GM12878 (cell line): ENCODE measurements at regions not wholly inside any gene's neighbourhood (a gene's known extent, or its start where the extent isn't known, plus 50 kb on each side); places are given as distances from the start of the nearest gene placed in this dataset.

ENCODE experiments used
- ATAC-seq: fragments of 200-7000 bp; cut with Tn5 transposase; 3 replicates; pipeline ENCODE4 v1.9.1; 2020; ENCODE audit warnings: mild to moderate bottlenecking, moderate library complexity
- BruUV-seq: library from RNA; stranded (reverse); fragments of 400-500 nt; replicated peaks from 2 replicates; lab custom pipeline; 2021; lab: Mats Ljungman, UMichigan
- CTCF ChIA-PET: fragments of 300-600 bp; sonication (Branson Sonifier 250); formaldehyde crosslinking; extraction: SDS; loops from one replicate; lab custom pipeline; 2021; ENCODE audit warnings: inconsistent platforms; lab: Yijun Ruan, JAX
- POLR2A ChIA-PET: fragments of 350-600 bp; formaldehyde crosslinking; extraction: SDS; loops from one replicate; lab custom pipeline; 2021; ENCODE audit warnings: inconsistent platforms; lab: Charles Lee
- RAD21 ChIA-PET: fragments of 300-600 bp; sonication (Branson Sonifier 250); formaldehyde crosslinking; loops from one replicate; lab custom pipeline; 2023; ENCODE audit warnings: antibody characterized with exemption; ENCODE audit not compliant: unreplicated experiment; lab: Charles Lee
- SMC1A ChIA-PET: fragments of 300-600 bp; sonication (Branson Sonifier 250); formaldehyde crosslinking; loops from one replicate; lab custom pipeline; 2023; ENCODE audit not compliant: unreplicated experiment, uncharacterized antibody; lab: Charles Lee
- DNase-seq: peaks from one replicate; pipeline ENCODE4 v3.0.0-alpha.2; 2011; ENCODE audit warnings: low read depth, low spot score
- FAIRE-seq: peaks from 3 replicates; lab custom pipeline; 2011; peaks lifted over from hg19 to GRCh38; lab: Jason Lieb, UNC
- H2AFZ ChIP-seq: 2 replicates; pipeline ENCODE4 v1.6.0; 2011; ENCODE audit warnings: low read depth, low read length, control low read depth; ENCODE audit not compliant: control insufficient read depth
- H3K27ac ChIP-seq: 2 replicates; pipeline ENCODE4 v1.5.1; 2011; ENCODE audit warnings: control low read depth; ENCODE audit not compliant: control insufficient read depth, insufficient read depth
- H3K27me3 ChIP-seq, 2 experiments: replicated peaks in 1 of 2; 2 replicates each; pipeline versions ENCODE4 v1.6.0 to v1.6.1; 2011; ENCODE audit warnings: low read length in 1 of 2; ENCODE audit not compliant: control insufficient read depth in 2 of 2, insufficient read depth in 2 of 2
- H3K36me3 ChIP-seq, 2 experiments: 2 replicates each; pipeline ENCODE4 v1.5.1; 2011; ENCODE audit warnings: low read length in 1 of 2; ENCODE audit not compliant: control insufficient read depth in 2 of 2, insufficient read depth in 2 of 2
- H3K4me1 ChIP-seq: 2 replicates; pipeline ENCODE4 v1.6.1; 2011; ENCODE audit warnings: mild to moderate bottlenecking, low read length, moderate library complexity, mixed read lengths; ENCODE audit not compliant: control insufficient read depth, insufficient read depth
- H3K4me2 ChIP-seq: 2 replicates; pipeline ENCODE4 v1.6.0; 2011; ENCODE audit warnings: control low read depth; ENCODE audit not compliant: control insufficient read depth, insufficient read depth
- H3K4me3 ChIP-seq: fragments of 200-600 bp; sonication (generic); 2 replicates; pipeline ENCODE4 v1.5.1; 2016
- H3K79me2 ChIP-seq: 2 replicates; pipeline ENCODE4 v1.6.0; 2011; ENCODE audit warnings: low read length; ENCODE audit not compliant: control insufficient read depth, insufficient read depth
- H3K9ac ChIP-seq: 2 replicates; pipeline ENCODE4 v1.8.0; 2011; ENCODE audit warnings: low read length, control low read depth, mixed read lengths; ENCODE audit not compliant: control insufficient read depth, insufficient read depth
- H3K9me3 ChIP-seq: replicated peaks from 3 replicates; pipeline ENCODE4 v1.5.1; 2011; ENCODE audit warnings: mild to moderate bottlenecking, low read length; ENCODE audit not compliant: control insufficient read depth, insufficient read depth
- H4K20me1 ChIP-seq: 2 replicates; pipeline ENCODE4 v1.6.0; 2011; ENCODE audit not compliant: control insufficient read depth, insufficient read depth
- ATF7 ChIP-seq: fragments of 450-650 bp; IDR thresholded peaks from 2 replicates; pipeline ENCODE4 v1.6.1; 2016; ENCODE audit warnings: low read depth, mild to moderate bottlenecking
- DPF2 ChIP-seq: fragments of 450-650 bp; IDR thresholded peaks from 2 replicates; pipeline ENCODE4 v1.6.1; 2017; ENCODE audit warnings: mild to moderate bottlenecking
- EP300 ChIP-seq, 2 experiments: fragments of 150-350 bp in 1 of 2; IDR thresholded peaks; 2 replicates each; pipeline ENCODE4 v1.6.1; 2011 to 2012; ENCODE audit warnings: low read depth in 2 of 2, low read length in 2 of 2, borderline replicate concordance in 1 of 2, improper control_type of control experiment in 1 of 2, inconsistent platforms in 1 of 2; ENCODE audit not compliant: control insufficient read depth in 1 of 2
- HDGF ChIP-seq: fragments of 450-650 bp; IDR thresholded peaks from 2 replicates; pipeline ENCODE4 v1.6.1; 2016; ENCODE audit warnings: antibody characterized with exemption
- IKZF1 ChIP-seq: fragments of 450-650 bp; conservative IDR thresholded peaks from 2 replicates; pipeline ENCODE4 v1.6.1; 2017; ENCODE audit warnings: antibody characterized with exemption, mild to moderate bottlenecking
- IKZF2 ChIP-seq, 2 experiments: fragments of 450-650 bp; IDR thresholded peaks; 2 replicates each; pipeline ENCODE4 v1.6.1; 2017; ENCODE audit warnings: mild to moderate bottlenecking in 2 of 2, moderate library complexity in 2 of 2
- IRF3 ChIP-seq: fragments of 450-650 bp; IDR thresholded peaks from 2 replicates; pipeline ENCODE4 v1.6.1; 2014; ENCODE audit warnings: mild to moderate bottlenecking
- MEF2B ChIP-seq: fragments of 450-650 bp; IDR thresholded peaks from 2 replicates; pipeline ENCODE4 v1.6.1; 2018; ENCODE audit warnings: mild to moderate bottlenecking, moderate library complexity; ENCODE audit not compliant: partially characterized antibody, poor library complexity, severe bottlenecking
- MLLT1 ChIP-seq: fragments of 450-650 bp; IDR thresholded peaks from 2 replicates; pipeline ENCODE4 v1.6.1; 2016; ENCODE audit warnings: mild to moderate bottlenecking
- MTA2 ChIP-seq: fragments of 450-650 bp; IDR thresholded peaks from 2 replicates; pipeline ENCODE4 v1.6.1; 2016; ENCODE audit warnings: low read depth, mild to moderate bottlenecking, moderate library complexity
- NBN ChIP-seq: fragments of 450-650 bp; IDR thresholded peaks from 2 replicates; pipeline ENCODE4 v1.6.1; 2016
- RELB ChIP-seq: fragments of 450-650 bp; IDR thresholded peaks from 2 replicates; pipeline ENCODE4 v1.6.1; 2017; ENCODE audit warnings: low read depth, mild to moderate bottlenecking, moderate library complexity
- SKIL ChIP-seq: fragments of 450-650 bp; IDR thresholded peaks from 2 replicates; pipeline ENCODE4 v1.6.1; 2017; ENCODE audit warnings: mild to moderate bottlenecking, low read depth, inconsistent platforms; ENCODE audit not compliant: poor library complexity, severe bottlenecking
- SMAD1 ChIP-seq: fragments of 450-650 bp; IDR thresholded peaks from 2 replicates; pipeline ENCODE4 v1.6.1; 2018; ENCODE audit warnings: mild to moderate bottlenecking, low read depth; ENCODE audit not compliant: partially characterized antibody
- SPI1 ChIP-seq: IDR thresholded peaks from 2 replicates; pipeline ENCODE4 v1.6.1; 2011; ENCODE audit warnings: low read depth, mild to moderate bottlenecking, low read length, moderate library complexity, borderline replicate concordance; ENCODE audit not compliant: insufficient read depth
- ZNF217 ChIP-seq: fragments of 450-650 bp; IDR thresholded peaks from 2 replicates; pipeline ENCODE4 v1.6.1; 2017; ENCODE audit warnings: antibody characterized with exemption, mild to moderate bottlenecking
- ZNF24 ChIP-seq: fragments of 450-650 bp; IDR thresholded peaks from 2 replicates; pipeline ENCODE4 v1.6.1; 2017; ENCODE audit warnings: antibody characterized with exemption, mild to moderate bottlenecking
- ZNF384 ChIP-seq: IDR thresholded peaks from 2 replicates; pipeline ENCODE4 v1.6.1; 2012; ENCODE audit warnings: low read depth, mild to moderate bottlenecking, low read length, improper control_type of control experiment, borderline replicate concordance
- WGBS: methylation state at CpG from one replicate; pipeline ENCODE4 v1.1.6; 2016; ENCODE audit warnings: low lambda C conversion rate; ENCODE audit not compliant: insufficient replicate concordance, insufficient coverage; ENCODE audit errors: missing lambda C conversion rate; 5-methylcytosine and 5-hydroxymethylcytosine counted together
- in situ Hi-C: fragments of 300-500 bp; cut with MboI; formaldehyde crosslinking; loops from 9 replicates; pipeline ENCODE4 v1.14.3; 2018; ENCODE audit warnings: mixed read lengths
- intact Hi-C: fragments of 100-400 bp; cut with micrococcal nuclease; formaldehyde crosslinking; loops from one replicate; pipeline ENCODE4 v1.14.2; 2022; ENCODE audit not compliant: unreplicated experiment

GRCh38 chr18:11293794-11294193 is 144.4 kb upstream of the PIEZO2 start:
- FAIRE-seq (no peak), DNase-seq (peak; percentile 51), ATAC-seq (peak; percentile 88)
- no TSS peak for BruUV-seq
- Histone ChIP-seq H3K4me3 (no peak overlapping the region), H4K20me1 (no peaks in the 10 kb centered on the region), H3K4me1 (peaks cover 10% of the 10 kb centered on the region), H3K4me2 (peak overlapping the region; percentile 54), H3K27me3 (no peaks in the 10 kb centered on the region), H3K36me3 (no peaks in the 10 kb centered on the region), H3K79me2 (no peaks in the 10 kb centered on the region), H3K9ac (no peak overlapping the region), H3K9me3 (no peaks in the 10 kb centered on the region), H3K27ac (peak overlapping the region; percentile 10; the same call in 1 of the 2 replicates), H2AFZ (peak overlapping the region; percentile 55; the same call in 1 of the 2 replicates)
- ChIA-PET RAD21 (interaction anchor here (0.7 to 1.7 kb wide), 8 partner anchors 15 to 259 kb away, joined by 3 to 8 read pairs (median 3); no protein-coding TSS in a partner anchor), SMC1A (interaction anchor here (0.7 to 2.5 kb wide), 4 partner anchors 14 to 139 kb away, joined by 3 to 11 read pairs (median 4); no protein-coding TSS in a partner anchor), POLR2A (interaction anchor here (0.6 to 1.4 kb wide), 5 partner anchors 14 to 1427 kb away, joined by 3 to 7 read pairs (median 4); no protein-coding TSS in a partner anchor), CTCF (interaction anchor here (0.9 to 7.2 kb wide), 4 partner anchors 14 to 139 kb away, joined by 4 to 43 read pairs (median 4); no protein-coding TSS in a partner anchor)
- WGBS: 3% methylated on average over 2 of the region's 2 CpGs
- intact Hi-C loops (no loop called here), in situ Hi-C loops (no loop called here)
- TF ChIP-seq ZNF24: peak; percentile 56; the same call in 1 of the 2 replicates
- TF ChIP-seq IRF3: no peak
- TF ChIP-seq NBN: peak; percentile 59; the same call in 1 of the 2 replicates
- TF ChIP-seq ZNF384: peak; percentile 81
- TF ChIP-seq SPI1: peak; percentile 67; the same call in 1 of the 2 replicates
- TF ChIP-seq IKZF2 (IDR thresholded peaks at IDR 0.05): peak; percentile 63 to 76; a peak in 3 of 4 replicates
- TF ChIP-seq IKZF1: peak; percentile 31; the same call in 1 of the 2 replicates
- TF ChIP-seq RELB: peak; percentile 72; the same call in 1 of the 2 replicates
- 0 out of 2 replicates have a peak, but pooled peaks have one; percentile 29 for TF ChIP-seq DPF2
- peak; percentile 66; the same call in 1 of the 2 replicates for TF ChIP-seq ZNF217
- peak; percentile 24 to 59; a peak in 2 of 4 replicates for TF ChIP-seq EP300 (IDR thresholded peaks at IDR 0.05; ENCODE audit: borderline replicate concordance in 1 of 2, control insufficient read depth in 1 of 2, low read depth in 2 of 2, low read length in 2 of 2)
- TF ChIP-seq MTA2: peak; percentile 89
- TF ChIP-seq SMAD1: peak; percentile 27
- TF ChIP-seq MLLT1: peak; percentile 48; the same call in 1 of the 2 replicates
- TF ChIP-seq ATF7: peak; percentile 56; the same call in 1 of the 2 replicates
- peak; percentile 93 for TF ChIP-seq SKIL
- no peak for TF ChIP-seq HDGF
- peak; percentile 74 for TF ChIP-seq MEF2B
